ENCODE measurements at regions not wholly inside any gene's neighbourhood (a gene's known extent, or its start where the extent isn't known, plus 50 kb on each side); places are given as distances from the start of the nearest gene placed in this dataset.

DNA sequence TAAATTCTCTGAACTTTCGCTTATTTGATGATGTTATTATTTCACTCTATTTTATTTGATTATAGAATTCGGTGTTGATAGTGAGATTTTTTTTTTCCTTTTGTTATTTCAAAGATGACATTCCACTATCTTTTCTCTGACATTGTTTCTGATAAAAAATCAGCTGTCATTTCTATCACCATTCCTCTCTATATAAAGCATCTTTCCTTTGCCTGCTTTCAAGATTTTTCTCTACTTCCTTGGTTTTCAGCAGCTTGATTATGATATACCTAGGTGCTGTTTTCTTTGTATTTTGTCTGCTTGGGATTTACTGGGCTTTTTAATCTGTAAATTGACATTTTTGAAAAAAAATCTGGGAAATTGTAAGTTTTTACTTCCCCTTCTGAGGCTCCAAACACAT, 344.0 kb downstream of the HLX start:
- no peaks in the 10 kb centered on the region for H3K9me3 ChIP-seq (ENCODE audit: insufficient read depth, low read depth, low read length)
- FAIRE-seq (no peak), DNase-seq (ENCODE audit: low read depth) (no peak)
- H4K20me1 ChIP-seq (ENCODE audit: insufficient read depth, low read length) = no peaks in the 10 kb centered on the region
- TF ChIP-seq, protein P1, sequence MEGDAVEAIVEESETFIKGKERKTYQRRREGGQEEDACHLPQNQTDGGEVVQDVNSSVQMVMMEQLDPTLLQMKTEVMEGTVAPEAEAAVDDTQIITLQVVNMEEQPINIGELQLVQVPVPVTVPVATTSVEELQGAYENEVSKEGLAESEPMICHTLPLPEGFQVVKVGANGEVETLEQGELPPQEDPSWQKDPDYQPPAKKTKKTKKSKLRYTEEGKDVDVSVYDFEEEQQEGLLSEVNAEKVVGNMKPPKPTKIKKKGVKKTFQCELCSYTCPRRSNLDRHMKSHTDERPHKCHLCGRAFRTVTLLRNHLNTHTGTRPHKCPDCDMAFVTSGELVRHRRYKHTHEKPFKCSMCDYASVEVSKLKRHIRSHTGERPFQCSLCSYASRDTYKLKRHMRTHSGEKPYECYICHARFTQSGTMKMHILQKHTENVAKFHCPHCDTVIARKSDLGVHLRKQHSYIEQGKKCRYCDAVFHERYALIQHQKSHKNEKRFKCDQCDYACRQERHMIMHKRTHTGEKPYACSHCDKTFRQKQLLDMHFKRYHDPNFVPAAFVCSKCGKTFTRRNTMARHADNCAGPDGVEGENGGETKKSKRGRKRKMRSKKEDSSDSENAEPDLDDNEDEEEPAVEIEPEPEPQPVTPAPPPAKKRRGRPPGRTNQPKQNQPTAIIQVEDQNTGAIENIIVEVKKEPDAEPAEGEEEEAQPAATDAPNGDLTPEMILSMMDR (IDR thresholded peaks at IDR 0.05; ENCODE audit: insufficient read depth, low read depth, low read length) = no peak
- TF ChIP-seq EZH2 (IDR thresholded peaks at IDR 0.05; ENCODE audit: insufficient read depth, low read length) = no peak
- H3K4me2 ChIP-seq (ENCODE audit: low read length) = no peak overlapping the region
- Mint-ChIP-seq H3K4me3 (ENCODE audit: unreplicated experiment) (no peak overlapping the region), H3K9me3 (ENCODE audit: unreplicated experiment) (peaks cover 7% of the 10 kb centered on the region), H3K4me1 (ENCODE audit: low read depth, unreplicated experiment) (no peaks in the 10 kb centered on the region), H3K27me3 (ENCODE audit: low read depth, unreplicated experiment) (peaks cover 9% of the 10 kb centered on the region), H3K36me3 (ENCODE audit: low read depth, unreplicated experiment) (no peaks in the 10 kb centered on the region), H3K27ac (ENCODE audit: unreplicated experiment) (no peak overlapping the region)
- H3K27ac ChIP-seq (ENCODE audit: low read depth, low read length) = no peak overlapping the region
- no peak overlapping the region for H2AFZ ChIP-seq (ENCODE audit: low read depth, low read length)
- no peak overlapping the region for H3K4me3 ChIP-seq (ENCODE audit: insufficient read depth, low read depth, low read length)
- H3K36me3 ChIP-seq (ENCODE audit: insufficient read depth, low read length) = no peaks in the 10 kb centered on the region
- H3K9ac ChIP-seq (ENCODE audit: low read length) = no peak overlapping the region
- H3K27me3 ChIP-seq (ENCODE audit: insufficient read depth, low read length) = no peaks in the 10 kb centered on the region
- H3K79me2 ChIP-seq (ENCODE audit: insufficient read depth, low read length) = no peaks in the 10 kb centered on the region
- no peaks in the 10 kb centered on the region for H3K4me1 ChIP-seq (ENCODE audit: insufficient read depth, low read length)

DNA sequence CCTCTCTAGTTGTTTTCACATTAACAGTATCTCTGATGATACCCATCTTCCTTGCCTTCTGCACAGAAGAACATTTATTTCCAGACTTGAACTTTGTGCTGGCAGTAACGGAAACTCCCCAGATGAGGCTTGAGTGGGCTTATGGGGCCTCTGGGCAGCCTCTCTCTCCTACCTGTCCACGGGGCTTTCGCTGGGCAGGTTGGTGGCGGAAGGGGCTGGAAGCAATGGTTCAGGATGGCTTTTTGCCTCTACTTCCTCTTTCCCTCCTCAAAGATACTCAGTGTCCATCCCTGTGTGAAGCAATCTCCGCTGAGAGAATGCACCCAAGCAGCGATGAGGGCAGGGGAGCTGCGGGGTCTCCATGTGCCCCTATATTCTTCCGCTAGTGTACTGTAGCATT, 348.2 kb downstream of the HLX start:
- DNase-seq (ENCODE audit: low read depth) = no peak
- Histone ChIP-seq H2AFZ (ENCODE audit: low read depth, low read length) (no peak overlapping the region), H4K20me1 (ENCODE audit: insufficient read depth, low read length) (no peaks in the 10 kb centered on the region), H3K4me1 (ENCODE audit: insufficient read depth, low read length) (no peaks in the 10 kb centered on the region), H3K4me2 (ENCODE audit: low read length) (no peak overlapping the region), H3K9ac (ENCODE audit: low read length) (no peak overlapping the region), H3K79me2 (ENCODE audit: insufficient read depth, low read length) (no peaks in the 10 kb centered on the region), H3K36me3 (ENCODE audit: insufficient read depth, low read length) (no peaks in the 10 kb centered on the region), H3K27ac (ENCODE audit: low read depth, low read length) (no peak overlapping the region), H3K27me3 (ENCODE audit: insufficient read depth, low read length) (no peaks in the 10 kb centered on the region), H3K4me3 (ENCODE audit: insufficient read depth, low read depth, low read length) (no peak overlapping the region), H3K9me3 (ENCODE audit: insufficient read depth, low read depth, low read length) (no peaks in the 10 kb centered on the region)
- no peak overlapping the region for H3K4me3 Mint-ChIP-seq (ENCODE audit: unreplicated experiment)
- no peaks in the 10 kb centered on the region for H3K4me1 Mint-ChIP-seq (ENCODE audit: low read depth, unreplicated experiment)
- H3K27ac Mint-ChIP-seq (ENCODE audit: unreplicated experiment) = no peak overlapping the region
- peaks cover 4% of the 10 kb centered on the region for H3K9me3 Mint-ChIP-seq (ENCODE audit: unreplicated experiment)
- no peak for TF ChIP-seq EZH2 (IDR thresholded peaks at IDR 0.05; ENCODE audit: insufficient read depth, low read length)
- TF ChIP-seq, protein P1 (IDR thresholded peaks at IDR 0.05; ENCODE audit: insufficient read depth, low read depth, low read length) = no peak
- no peak for FAIRE-seq
- peaks cover 15% of the 10 kb centered on the region for H3K27me3 Mint-ChIP-seq (ENCODE audit: low read depth, unreplicated experiment)
- H3K36me3 Mint-ChIP-seq (ENCODE audit: low read depth, unreplicated experiment) = no peaks in the 10 kb centered on the region

DNA sequence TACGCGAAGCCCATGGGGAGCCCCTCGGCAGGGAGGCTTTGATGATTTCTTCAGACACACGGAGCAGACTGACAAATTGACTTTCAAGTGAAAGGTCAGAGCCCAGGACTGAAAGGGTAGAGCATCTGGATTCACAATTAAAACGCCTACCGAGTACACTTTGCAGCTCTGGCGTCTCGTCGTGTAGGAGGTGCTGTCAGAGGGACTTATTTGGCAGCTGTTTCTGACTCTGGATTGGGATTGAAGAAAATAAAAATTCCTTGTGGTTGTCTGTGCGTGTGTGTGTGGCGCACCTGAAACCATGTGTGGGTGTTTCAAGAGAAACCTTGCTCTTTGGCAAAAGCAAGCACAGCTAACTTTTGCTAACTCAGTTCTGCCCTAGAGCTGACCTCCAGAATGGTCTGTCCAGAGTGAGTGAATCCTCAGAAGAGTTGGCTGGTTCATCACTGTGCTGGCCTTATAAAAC, 348.7 kb downstream of the HLX start:
- FAIRE-seq = no peak
- peaks cover 4% of the 10 kb centered on the region for H3K9me3 Mint-ChIP-seq (ENCODE audit: unreplicated experiment)
- H3K27ac ChIP-seq (ENCODE audit: low read depth, low read length) = no peak overlapping the region
- TF ChIP-seq EZH2 (IDR thresholded peaks at IDR 0.05; ENCODE audit: insufficient read depth, low read length) = no peak
- TF ChIP-seq, protein P1 (IDR thresholded peaks at IDR 0.05; ENCODE audit: insufficient read depth, low read depth, low read length) = no peak
- no peaks in the 10 kb centered on the region for H3K27me3 ChIP-seq (ENCODE audit: insufficient read depth, low read length)
- H3K36me3 ChIP-seq (ENCODE audit: insufficient read depth, low read length) = no peaks in the 10 kb centered on the region
- peak; percentile 40 for DNase-seq (ENCODE audit: low read depth)
- no peaks in the 10 kb centered on the region for H3K9me3 ChIP-seq (ENCODE audit: insufficient read depth, low read depth, low read length)
- no peak overlapping the region for H3K27ac Mint-ChIP-seq (ENCODE audit: unreplicated experiment)
- no peak overlapping the region for H3K4me3 ChIP-seq (ENCODE audit: insufficient read depth, low read depth, low read length)
- H3K4me1 ChIP-seq (ENCODE audit: insufficient read depth, low read length) = no peaks in the 10 kb centered on the region
- no peak overlapping the region for H3K4me2 ChIP-seq (ENCODE audit: low read length)
- no peaks in the 10 kb centered on the region for H3K36me3 Mint-ChIP-seq (ENCODE audit: low read depth, unreplicated experiment)
- no peaks in the 10 kb centered on the region for H3K79me2 ChIP-seq (ENCODE audit: insufficient read depth, low read length)
- H4K20me1 ChIP-seq (ENCODE audit: insufficient read depth, low read length) = no peaks in the 10 kb centered on the region
- H3K9ac ChIP-seq (ENCODE audit: low read length) = no peak overlapping the region
- no peaks in the 10 kb centered on the region for H3K4me1 Mint-ChIP-seq (ENCODE audit: low read depth, unreplicated experiment)
- H3K27me3 Mint-ChIP-seq (ENCODE audit: low read depth, unreplicated experiment) = peaks cover 15% of the 10 kb centered on the region
- H2AFZ ChIP-seq (ENCODE audit: low read depth, low read length) = no peak overlapping the region
- H3K4me3 Mint-ChIP-seq (ENCODE audit: unreplicated experiment) = no peak overlapping the region

Measured in astrocyte (in vitro differentiated cells and primary cell).